ENCODE measurements at regions not wholly inside any gene's neighbourhood (a gene's known extent, or its start where the extent isn't known, plus 50 kb on each side); places are given as distances from the start of the nearest gene placed in this dataset.

DNA sequence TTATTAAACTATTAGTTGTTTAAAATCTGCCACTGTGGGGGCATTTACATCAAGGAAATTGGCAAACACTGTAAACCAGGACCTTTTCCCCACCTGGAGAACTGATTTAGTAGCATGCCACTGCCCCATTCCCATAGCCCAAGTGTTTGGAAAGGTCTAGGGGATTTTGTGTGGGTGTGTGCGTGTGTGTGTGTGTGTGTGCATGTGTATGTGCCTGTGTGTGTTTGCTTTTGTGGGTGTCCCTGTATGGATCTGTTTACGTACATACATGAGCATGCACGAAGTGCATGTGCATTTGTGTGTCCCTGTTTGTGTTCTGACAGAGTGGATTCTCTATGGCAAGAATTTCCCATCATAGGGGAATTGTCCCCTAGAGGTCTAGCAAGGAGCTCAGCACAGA lies 62.7 kb upstream of the LMO1 start:
- in situ Hi-C loops (cut with HindIII; ENCODE audit: low pct_ligation_motif_present, low pct_unique_long_range_greater_than_20kb, low sequenced_read_pairs): no loop called here
- no peak for DNase-seq

DNA sequence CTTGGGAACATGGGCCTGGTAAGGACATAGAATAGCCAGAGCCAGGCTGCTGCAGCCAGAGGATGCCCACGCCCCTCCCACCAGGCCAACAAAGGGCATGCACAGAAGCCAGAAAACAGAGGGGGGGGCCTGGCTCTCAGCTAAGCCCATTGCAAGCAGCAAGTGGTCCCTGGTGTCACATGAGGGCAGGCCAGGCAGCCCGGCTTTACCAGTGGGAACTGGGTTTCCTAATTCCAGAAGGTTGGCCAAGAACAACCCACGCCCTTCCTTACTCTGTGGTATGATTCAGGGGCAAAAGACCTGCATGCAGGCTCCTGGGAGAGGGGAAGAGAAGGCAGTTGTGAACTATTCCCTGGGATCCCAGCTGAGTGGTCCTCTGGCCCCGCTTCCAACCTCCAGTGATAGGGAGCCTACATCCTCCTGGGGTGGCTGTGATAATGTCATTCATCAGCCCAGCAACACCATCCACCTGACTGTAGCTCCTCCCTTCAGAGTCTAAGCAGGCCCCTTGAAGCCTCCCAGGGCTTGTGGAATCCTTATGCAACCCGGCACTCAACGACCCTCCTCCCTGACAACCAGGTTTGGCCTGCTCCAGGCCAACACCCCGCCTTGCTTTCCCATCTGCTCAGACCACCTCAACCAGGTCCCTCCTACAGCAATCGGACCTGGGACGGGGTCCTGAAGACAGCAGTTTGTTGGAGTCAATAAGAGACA lies 62.1 kb upstream of the LMO1 start:
- DNase-seq: no peak
- in situ Hi-C loops (cut with HindIII; ENCODE audit: low pct_ligation_motif_present, low pct_unique_long_range_greater_than_20kb, low sequenced_read_pairs): no loop called here

DNA sequence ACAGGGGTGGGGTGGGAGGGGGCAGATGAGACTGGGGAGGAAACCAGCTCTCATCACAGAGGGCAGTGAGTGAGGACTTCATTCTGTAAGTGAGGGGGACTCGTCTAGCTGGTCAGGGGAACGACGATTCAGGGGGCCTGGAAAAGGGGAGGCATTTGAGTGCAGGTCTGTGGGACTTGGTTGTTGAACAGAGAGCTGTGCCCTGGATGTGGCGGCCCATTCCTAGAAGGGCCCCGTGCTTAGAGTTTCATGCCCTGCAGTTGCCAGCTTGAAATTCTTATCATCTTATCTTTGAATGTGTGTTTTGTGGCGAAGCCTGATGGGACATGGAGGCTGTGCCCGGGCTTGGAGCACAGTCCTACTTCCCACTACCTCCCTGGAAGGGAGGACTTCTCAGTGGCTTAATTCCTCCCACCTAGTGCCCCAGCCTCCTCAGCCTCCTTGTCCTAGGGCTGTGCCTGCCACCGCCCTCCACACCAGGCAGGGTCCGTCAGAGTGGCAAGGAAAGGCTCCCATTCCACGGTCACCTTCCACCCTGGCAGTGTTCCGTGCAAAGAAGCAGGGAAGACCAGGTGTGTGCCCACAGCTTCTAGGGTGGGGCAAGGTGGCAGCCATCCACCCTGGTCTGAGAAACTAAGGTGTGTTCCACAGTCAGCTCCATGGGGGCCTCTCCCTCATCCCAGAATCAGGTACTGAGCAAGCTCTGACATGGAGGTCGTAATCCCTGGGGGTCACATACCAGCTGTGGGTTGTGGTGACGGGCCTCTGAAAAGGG lies 59.7 kb upstream of the LMO1 start:
- no peak for DNase-seq
- in situ Hi-C loops (cut with HindIII; ENCODE audit: low pct_ligation_motif_present, low pct_unique_long_range_greater_than_20kb, low sequenced_read_pairs): no loop called here

DNA sequence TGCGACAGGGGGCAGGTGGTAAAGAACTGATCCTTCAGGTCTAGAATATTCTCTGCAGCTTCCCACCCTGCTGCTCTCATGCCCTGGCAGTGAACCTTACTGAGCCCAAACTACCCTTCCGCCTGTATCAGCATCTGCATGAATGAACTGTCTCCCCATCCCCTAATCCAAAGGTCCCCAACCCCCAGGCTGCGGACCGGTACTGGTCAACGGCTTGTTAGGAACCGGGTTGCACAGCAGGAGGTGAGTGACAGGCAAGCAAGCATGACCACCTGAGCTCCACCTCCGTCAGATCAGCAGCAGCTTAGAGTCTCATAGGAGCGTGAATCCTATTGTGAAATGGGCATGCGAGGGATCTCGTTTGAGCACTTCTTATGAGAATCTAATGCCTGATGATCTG lies 58.2 kb upstream of the LMO1 start:
- DNase-seq: no peak
- in situ Hi-C loops (cut with HindIII; ENCODE audit: low pct_ligation_motif_present, low pct_unique_long_range_greater_than_20kb, low sequenced_read_pairs): no loop called here

DNA sequence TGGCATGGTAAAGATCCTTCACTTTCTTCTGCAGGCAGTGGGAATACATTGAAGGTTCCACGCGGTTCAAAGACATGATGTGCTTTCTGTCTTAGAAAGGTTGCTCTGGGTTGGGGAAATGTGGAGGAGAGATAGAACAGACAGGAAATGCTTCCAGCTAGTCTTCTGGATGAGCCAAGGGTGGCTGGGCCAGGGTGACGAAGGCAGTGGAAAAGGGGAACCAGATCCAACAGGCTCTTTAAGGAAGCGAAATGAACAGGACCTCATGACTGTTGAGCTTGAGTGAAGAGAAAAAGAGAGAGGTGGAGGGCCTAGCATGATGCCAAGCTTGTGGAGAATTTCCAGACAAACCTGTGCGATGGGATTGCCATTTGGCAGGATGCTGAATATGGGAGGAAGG lies 56.4 kb upstream of the LMO1 start:
- in situ Hi-C loops (cut with HindIII; ENCODE audit: low pct_ligation_motif_present, low pct_unique_long_range_greater_than_20kb, low sequenced_read_pairs): no loop called here
- DNase-seq: no peak

DNA sequence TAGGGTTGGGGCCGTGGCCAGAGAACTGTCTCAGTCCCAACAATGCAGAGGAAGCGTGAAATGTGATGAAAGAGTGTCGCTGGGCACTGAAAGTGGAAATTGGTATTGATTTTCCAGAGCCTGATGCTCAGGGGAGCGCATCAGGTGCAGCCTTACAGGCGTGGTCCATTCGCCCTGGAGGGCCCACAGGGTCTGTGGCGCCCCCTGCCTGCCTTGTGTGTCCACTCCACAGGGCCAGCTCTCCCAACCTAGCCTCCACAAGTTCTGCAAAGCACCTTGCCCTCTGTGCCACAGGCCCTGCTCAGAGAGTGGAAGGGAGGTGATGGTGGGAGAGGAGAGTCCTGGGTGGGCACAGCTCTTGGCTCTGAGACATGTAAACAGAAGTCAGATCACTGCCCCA lies 54.9 kb upstream of the LMO1 start:
- in situ Hi-C loops (cut with HindIII; ENCODE audit: low pct_ligation_motif_present, low pct_unique_long_range_greater_than_20kb, low sequenced_read_pairs): no loop called here
- no peak for DNase-seq

DNA sequence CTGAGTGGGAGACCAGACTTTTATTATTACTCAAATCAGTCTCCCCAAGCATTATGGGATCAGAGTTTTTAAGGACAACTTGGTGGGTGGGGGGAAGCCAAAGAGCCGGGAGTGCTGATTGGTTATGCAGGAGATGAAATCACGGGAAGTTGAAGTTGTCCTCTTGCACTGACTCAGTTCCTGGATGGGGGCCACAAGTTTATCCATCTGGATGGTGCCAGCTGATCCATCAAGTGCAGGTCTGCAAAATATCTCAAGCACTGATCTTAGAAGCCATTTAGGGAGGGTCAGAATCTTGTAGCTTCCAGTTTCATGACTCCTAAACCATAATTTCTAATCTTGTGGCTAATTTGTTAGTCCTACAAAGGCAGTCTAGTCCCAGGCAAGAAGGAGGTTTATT lies 53.5 kb upstream of the LMO1 start:
- in situ Hi-C loops (cut with HindIII; ENCODE audit: low pct_ligation_motif_present, low pct_unique_long_range_greater_than_20kb, low sequenced_read_pairs): no loop called here
- no peak for DNase-seq

DNA sequence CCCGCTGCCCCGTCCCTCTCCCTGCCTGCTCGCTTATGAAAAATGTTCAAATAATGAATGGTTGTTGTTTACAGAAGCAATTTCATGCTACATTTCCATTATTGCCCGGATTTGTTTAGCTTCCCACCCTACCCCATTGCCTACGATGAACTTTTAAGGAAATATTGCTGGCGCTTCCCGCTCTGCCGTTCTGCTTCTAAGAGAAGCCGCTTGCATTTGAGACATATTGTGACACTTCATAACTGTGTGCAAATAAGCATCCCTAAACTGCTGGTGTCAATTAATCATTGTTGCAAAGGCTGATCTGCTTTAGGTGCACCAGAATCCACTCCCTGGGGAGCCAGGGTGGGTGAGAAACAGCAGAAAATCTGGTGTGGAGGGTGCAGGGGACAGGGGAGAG lies 52.3 kb upstream of the LMO1 start:
- no peak for DNase-seq
- in situ Hi-C loops (cut with HindIII; ENCODE audit: low pct_ligation_motif_present, low pct_unique_long_range_greater_than_20kb, low sequenced_read_pairs): no loop called here

DNA sequence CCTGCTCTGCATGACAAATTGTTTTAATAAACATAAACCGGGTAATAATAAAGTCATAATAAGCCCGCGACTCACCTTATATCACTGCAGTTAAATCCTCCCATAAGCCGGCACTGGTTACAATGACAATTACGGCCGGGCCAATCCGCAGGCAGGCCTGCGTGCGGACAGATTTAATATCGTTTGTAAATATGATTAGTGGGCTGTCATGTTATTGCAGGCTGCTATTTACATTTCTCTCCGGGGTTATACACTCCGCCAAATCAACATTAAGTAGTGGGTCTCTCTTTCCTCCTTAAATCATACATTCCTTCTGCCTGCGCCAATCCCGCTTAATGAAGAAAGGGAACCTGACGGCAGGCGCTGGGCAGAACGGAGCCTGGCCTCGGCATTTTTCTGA lies 51.8 kb upstream of the LMO1 start:
- DNase-seq: no peak
- in situ Hi-C loops (cut with HindIII; ENCODE audit: low pct_ligation_motif_present, low pct_unique_long_range_greater_than_20kb, low sequenced_read_pairs): no loop called here

DNA sequence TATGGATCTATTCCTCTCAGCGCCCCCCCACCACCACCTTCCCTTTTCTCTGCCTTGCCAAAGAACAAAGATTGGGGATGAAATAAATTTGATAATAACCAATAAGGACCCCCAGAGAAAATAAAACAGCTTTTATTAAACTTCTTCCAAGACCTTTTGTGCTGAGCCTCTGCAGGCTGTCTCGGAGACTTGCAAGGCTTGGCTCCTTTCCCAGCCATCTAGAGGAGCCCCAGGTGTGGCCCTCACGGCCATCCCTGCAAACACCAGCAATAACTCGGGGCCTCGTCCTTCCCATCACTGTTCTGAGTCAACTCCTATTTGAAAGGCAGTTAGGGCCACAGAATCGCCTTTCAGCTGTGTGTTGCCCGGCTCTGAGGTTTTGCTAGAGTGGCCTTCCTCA lies 51.2 kb upstream of the LMO1 start:
- in situ Hi-C loops (cut with HindIII; ENCODE audit: low pct_ligation_motif_present, low pct_unique_long_range_greater_than_20kb, low sequenced_read_pairs): no loop called here
- DNase-seq: no peak

DNA sequence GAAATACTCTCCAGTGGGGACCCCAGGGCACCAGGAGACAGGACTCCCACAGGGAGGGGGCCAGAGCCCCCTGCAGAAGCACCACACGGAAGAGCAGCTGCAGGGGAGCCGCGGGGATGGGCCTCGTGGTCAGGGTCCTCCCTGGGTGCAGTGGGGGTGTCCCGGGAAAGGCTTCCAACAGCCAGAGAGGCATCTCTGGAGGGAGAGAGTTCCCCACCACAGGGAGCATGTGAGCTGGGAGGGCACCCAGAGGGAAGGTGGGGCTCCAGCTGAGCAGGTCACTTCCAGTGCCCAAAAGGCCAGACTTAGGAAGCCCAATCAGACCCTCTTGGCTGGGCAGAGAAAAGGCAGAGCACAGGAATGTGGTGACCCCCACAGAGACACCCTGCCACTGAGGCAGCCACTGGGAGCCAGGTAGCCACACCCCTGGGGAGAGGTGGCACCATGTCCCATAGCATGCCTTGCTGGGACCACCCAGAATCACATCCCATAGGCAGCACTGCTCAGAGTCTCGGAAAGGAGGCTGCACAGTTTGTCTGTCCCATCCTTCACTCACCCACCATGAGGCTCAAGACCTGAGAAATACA lies 49.9 kb upstream of the LMO1 start:
- no peak for DNase-seq
- in situ Hi-C loops (cut with HindIII; ENCODE audit: low pct_ligation_motif_present, low pct_unique_long_range_greater_than_20kb, low sequenced_read_pairs): no loop called here

Measured in ACHN (cell line).